Aorta (tissue), 5 donors: ENCODE measurements at regions not wholly inside any gene's neighbourhood (a gene's known extent, or its start where the extent isn't known, plus 50 kb on each side); places are given as distances from the start of the nearest gene placed in this dataset.

Experiments
- ATAC-seq: fragments of 200-7000 bp; cut with Tn5 transposase; one replicate; pipeline ENCODE4 v1.9.1; 2022; ENCODE audit warnings: moderate library complexity; ENCODE audit not compliant: low FRiP score
- DNase-seq, 2 donors: peaks; one replicate each; pipeline ENCODE4 v3.0.0-alpha.2; 2020
- H3K27ac ChIP-seq, 2 donors: one replicate each; pipeline ENCODE4 v1.5.1; 2013; ENCODE audit warnings: low read length in 2 of 2, mild to moderate bottlenecking in 2 of 2, moderate library complexity in 2 of 2, control low read depth in 1 of 2, inconsistent platforms in 1 of 2, low read depth in 1 of 2
- H3K27me3 ChIP-seq, 2 donors: one replicate each; pipeline ENCODE4 v1.6.1; 2013; ENCODE audit warnings: control low read depth in 1 of 2, low read length in 1 of 2, mild to moderate bottlenecking in 1 of 2, moderate library complexity in 1 of 2; ENCODE audit not compliant: insufficient read depth in 2 of 2, control insufficient read depth in 1 of 2
- H3K36me3 ChIP-seq, 2 donors: one replicate each; pipeline ENCODE4 v1.6.1; 2013; ENCODE audit warnings: control low read depth in 1 of 2, low read length in 1 of 2, mild to moderate bottlenecking in 1 of 2; ENCODE audit not compliant: insufficient read depth in 2 of 2, control insufficient read depth in 1 of 2
- H3K4me1 ChIP-seq, 2 donors: one replicate each; pipeline ENCODE4 v1.6.1; 2013; ENCODE audit warnings: low read length in 2 of 2, control low read depth in 1 of 2, mild to moderate bottlenecking in 1 of 2, moderate library complexity in 1 of 2; ENCODE audit not compliant: insufficient read depth in 2 of 2, control insufficient read depth in 1 of 2
- H3K4me3 ChIP-seq, 2 donors: one replicate each; pipeline ENCODE4 v1.5.1; 2013; ENCODE audit warnings: low read length in 2 of 2, control low read depth in 1 of 2, mild to moderate bottlenecking in 1 of 2
- H3K9me3 ChIP-seq: one replicate; pipeline ENCODE4 v1.6.1; 2013; ENCODE audit warnings: mild to moderate bottlenecking, low read length; ENCODE audit not compliant: control insufficient read depth
- WGBS, 2 donors: extraction: QIAGEN DNeasy Blood & Tissue Kit; methylation state at CpG; one replicate each; pipeline ENCODE4 v1.1.7; 2013; 5-methylcytosine and 5-hydroxymethylcytosine counted together
- intact Hi-C, 2 donors: fragments of 100-400 bp; cut with DNase I; formaldehyde crosslinking; loops; one replicate each; pipeline versions ENCODE4 v1.14.2 to v1.15.0; 2022
- donor health status: healthy with polysubstance abuse.
- donor health status: Bipolar disorder and iron deficiency.
- donor health status: DM: no; HTN: no; CAD: no.
- donor health status: DM: no; HTN: no; CAD: no.
- donor health status: DM: yes; HTN: yes; CAD: no.

- DNase-seq = no peak
- Histone ChIP-seq H3K27me3 (peaks cover 0 to 1% of the 10 kb centered on the region in 2 donors), H3K36me3 (no peaks in the 10 kb centered on the region), H3K9me3 (peaks cover 1% of the 10 kb centered on the region), H3K4me3 (no peak overlapping the region), H3K4me1 (no peaks in the 10 kb centered on the region), H3K27ac (no peak overlapping the region)
- WGBS, 2 donors = 32 to 44% methylated on average over 4 of the region's 4 CpGs
- intact Hi-C loops = no loop called here
- no peak for ATAC-seq
These were observed 52.4 kb upstream of the FICD start for GRCh38 chr12:108462686-108463085.

GRCh38 chr12:108461058-108461660, 53.9 kb upstream of the FICD start:
- Histone ChIP-seq H3K27ac (no peak overlapping the region), H3K4me1 (no peaks in the 10 kb centered on the region), H3K36me3 (no peaks in the 10 kb centered on the region), H3K4me3 (no peak overlapping the region), H3K9me3 (no peaks in the 10 kb centered on the region), H3K27me3 (no peaks in the 10 kb centered on the region)
- intact Hi-C loops = no loop called here
- ATAC-seq (no peak), DNase-seq (no peak)
- WGBS, 2 donors = 62 to 66% methylated on average over 4 of the region's 4 CpGs

GRCh38 chr12:108459149-108459548, 55.9 kb upstream of the FICD start:
- Histone ChIP-seq H3K27me3 (no peaks in the 10 kb centered on the region), H3K9me3 (no peaks in the 10 kb centered on the region), H3K36me3 (no peaks in the 10 kb centered on the region), H3K4me3 (no peak overlapping the region), H3K4me1 (no peaks in the 10 kb centered on the region), H3K27ac (no peak overlapping the region)
- WGBS, 2 donors = 19 to 24% methylated on average over 3 of the region's 3 CpGs
- intact Hi-C loops = loop anchor here (5.0 kb wide), 3 partner anchors 117 to 362 kb away; no protein-coding TSS in a partner anchor
- DNase-seq (no peak), ATAC-seq (no peak)

GRCh38 chr12:108457734-108458361, 57.2 kb upstream of the FICD start:
- 52 to 57% methylated on average over 7 of the region's 7 CpGs for WGBS, 2 donors
- ATAC-seq = no peak

GRCh38 chr12:108457006-108457733, 57.9 kb upstream of the FICD start:
- Histone ChIP-seq H3K27me3 (no peaks in the 10 kb centered on the region), H3K9me3 (no peaks in the 10 kb centered on the region), H3K4me1 (no peaks in the 10 kb centered on the region), H3K27ac (no peak overlapping the region), H3K4me3 (no peak overlapping the region), H3K36me3 (no peaks in the 10 kb centered on the region)
- WGBS, 2 donors = 62 to 65% methylated on average over 4 of the region's 4 CpGs
- no peak for DNase-seq
- ATAC-seq = peak; percentile 45
- intact Hi-C loops = loop anchor here (1.0 to 5.0 kb wide), 4 partner anchors 115 to 360 kb away; no protein-coding TSS in a partner anchor

More at GRCh38 chr12:108457734-108458361, 57.2 kb upstream of the FICD start:
- no peak overlapping the region for H3K4me3 ChIP-seq
- no peaks in the 10 kb centered on the region for H3K9me3 ChIP-seq
- no peaks in the 10 kb centered on the region for H3K36me3 ChIP-seq
- H3K4me1 ChIP-seq = no peaks in the 10 kb centered on the region
- H3K27ac ChIP-seq = no peak overlapping the region
- intact Hi-C loops = loop anchor here (1.0 to 5.0 kb wide), 4 partner anchors 116 to 361 kb away; no protein-coding TSS in a partner anchor
- no peak for DNase-seq
- H3K27me3 ChIP-seq = no peaks in the 10 kb centered on the region

- no peaks in the 10 kb centered on the region for H3K36me3 ChIP-seq
- no peak overlapping the region for H3K4me3 ChIP-seq
- no peak for ATAC-seq
- H3K27me3 ChIP-seq = peaks cover 0 to 2% of the 10 kb centered on the region in 2 donors
- WGBS, 2 donors = 60 to 74% methylated on average over 4 of the region's 4 CpGs
- H3K9me3 ChIP-seq = no peaks in the 10 kb centered on the region
- no peak overlapping the region for H3K27ac ChIP-seq
- intact Hi-C loops = loop anchor here (5.0 kb wide), 3 partner anchors 113 to 358 kb away; no protein-coding TSS in a partner anchor
- no peaks in the 10 kb centered on the region for H3K4me1 ChIP-seq
- no peak for DNase-seq
These were observed 59.4 kb upstream of the FICD start for GRCh38 chr12:108455706-108456105.

- no peaks in the 10 kb centered on the region for H3K36me3 ChIP-seq
- intact Hi-C loops = loop anchor here (5.0 kb wide), 3 partner anchors 112 to 357 kb away; no protein-coding TSS in a partner anchor
- no peaks in the 10 kb centered on the region for H3K9me3 ChIP-seq
- no peak overlapping the region for H3K4me3 ChIP-seq
- no peak overlapping the region for H3K27ac ChIP-seq
- peaks cover 0 to 2% of the 10 kb centered on the region in 2 donors for H3K27me3 ChIP-seq
- DNase-seq = no peak
- WGBS, 2 donors = 72 to 77% methylated on average over 5 of the region's 5 CpGs
- no peaks in the 10 kb centered on the region for H3K4me1 ChIP-seq
- ATAC-seq = no peak
These were observed 60.4 kb upstream of the FICD start for GRCh38 chr12:108454539-108455139.

- peaks cover 0 to 2% of the 10 kb centered on the region in 2 donors for H3K27me3 ChIP-seq
- WGBS, 2 donors = 29 to 43% methylated on average over 2 of the region's 2 CpGs
- H3K27ac ChIP-seq = no peak overlapping the region
- H3K4me3 ChIP-seq = no peak overlapping the region
- no peaks in the 10 kb centered on the region for H3K4me1 ChIP-seq
- no peaks in the 10 kb centered on the region for H3K9me3 ChIP-seq
- ATAC-seq = no peak
- no peak for DNase-seq
- intact Hi-C loops = no loop called here
- H3K36me3 ChIP-seq = no peaks in the 10 kb centered on the region
These were observed 65.6 kb upstream of the FICD start for GRCh38 chr12:108449478-108449877.
